GM12872 (cell line): ENCODE measurements at regions not wholly inside any gene's neighbourhood (a gene's known extent, or its start where the extent isn't known, plus 50 kb on each side); places are given as distances from the start of the nearest gene placed in this dataset.

Source experiments
- CTCF ChIP-seq: IDR thresholded peaks from 3 replicates; pipeline ENCODE4 v1.5.1; 2011; ENCODE audit warnings: low read depth, mild to moderate bottlenecking, low read length, moderate library complexity; ENCODE audit not compliant: insufficient read depth

- no peak for TF ChIP-seq CTCF
These were observed 197.7 kb downstream of the CASP12 start for GRCh38 chr11:104700609-104701008.

- no peak for TF ChIP-seq CTCF
These were observed 198.3 kb downstream of the CASP12 start for GRCh38 chr11:104699981-104700380.

- no peak for TF ChIP-seq CTCF
These were observed 203.2 kb downstream of the CASP12 start for GRCh38 chr11:104695065-104695463.

- TF ChIP-seq CTCF, result no peak
These were observed 203.8 kb downstream of the CASP12 start for GRCh38 chr11:104694259-104695064.

GRCh38 chr11:104692751-104693150, 205.5 kb downstream of the CASP12 start:
- TF ChIP-seq CTCF, result no peak

- no peak for TF ChIP-seq CTCF
These were observed 207.1 kb downstream of the CASP12 start for GRCh38 chr11:104691129-104691528.

GRCh38 chr11:104690241-104690640, 208.0 kb downstream of the CASP12 start:
- no peak for TF ChIP-seq CTCF
